SIG-M5 treated with dmso at 0.1 percent for 504 hours (cell line): ENCODE measurements at regions not wholly inside any gene's neighbourhood (a gene's known extent, or its start where the extent isn't known, plus 50 kb on each side); places are given as distances from the start of the nearest gene placed in this dataset.

Experiments used
- DNase-seq: peaks from one replicate; lab custom pipeline; 2025; ENCODE audit not compliant: unreplicated experiment; lab: John Stamatoyannopoulos, UW

GRCh38 chr15:95464509-95464908, 866.0 kb upstream of the NR2F2 start:
- no peak for DNase-seq

GRCh38 chr15:95468820-95469219, 861.7 kb upstream of the NR2F2 start:
- no peak for DNase-seq

DNA sequence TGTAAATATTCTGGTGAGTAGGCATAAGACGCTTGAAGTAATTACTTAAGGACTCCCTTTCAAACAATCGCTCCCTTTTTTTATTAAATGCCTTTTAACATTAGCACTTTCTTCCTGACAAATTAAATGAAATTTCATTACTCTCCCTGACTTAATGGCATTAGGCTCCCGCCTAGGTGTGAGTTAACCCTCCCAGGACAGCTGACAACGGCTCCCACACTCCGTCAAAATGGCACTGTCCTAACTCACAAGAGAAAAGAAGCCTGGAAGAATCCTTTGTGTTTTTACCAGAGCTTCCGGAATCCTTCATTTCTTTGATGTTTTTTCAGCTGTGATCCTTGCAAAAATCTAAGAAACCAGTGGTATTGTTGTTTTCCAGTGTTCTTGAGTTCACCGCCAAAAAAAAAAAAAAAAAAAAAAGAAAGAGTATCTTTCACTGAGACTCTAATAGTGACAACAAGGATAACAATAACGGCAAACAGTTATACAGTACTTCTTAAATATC, 861.0 kb upstream of the NR2F2 start:
- no peak for DNase-seq

DNA sequence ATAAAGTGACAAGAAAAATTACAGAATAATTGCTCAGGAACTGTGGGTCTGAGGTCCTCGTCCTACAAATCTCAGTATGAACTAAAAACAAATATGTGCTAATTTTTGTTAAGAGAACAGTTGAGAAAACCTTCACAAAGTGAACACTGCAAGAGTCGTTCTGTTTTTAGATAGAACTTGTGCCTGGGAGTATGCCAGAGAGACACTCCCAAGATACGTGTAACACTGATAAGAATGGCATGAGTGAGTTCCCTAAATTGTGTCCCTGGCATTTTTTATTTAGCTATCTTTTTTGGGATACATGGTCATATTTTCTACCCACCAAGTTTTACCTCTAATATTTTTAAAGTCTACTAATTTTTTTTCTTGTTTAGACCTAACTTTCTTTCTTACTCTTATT, 860.0 kb upstream of the NR2F2 start:
- no peak for DNase-seq

DNA sequence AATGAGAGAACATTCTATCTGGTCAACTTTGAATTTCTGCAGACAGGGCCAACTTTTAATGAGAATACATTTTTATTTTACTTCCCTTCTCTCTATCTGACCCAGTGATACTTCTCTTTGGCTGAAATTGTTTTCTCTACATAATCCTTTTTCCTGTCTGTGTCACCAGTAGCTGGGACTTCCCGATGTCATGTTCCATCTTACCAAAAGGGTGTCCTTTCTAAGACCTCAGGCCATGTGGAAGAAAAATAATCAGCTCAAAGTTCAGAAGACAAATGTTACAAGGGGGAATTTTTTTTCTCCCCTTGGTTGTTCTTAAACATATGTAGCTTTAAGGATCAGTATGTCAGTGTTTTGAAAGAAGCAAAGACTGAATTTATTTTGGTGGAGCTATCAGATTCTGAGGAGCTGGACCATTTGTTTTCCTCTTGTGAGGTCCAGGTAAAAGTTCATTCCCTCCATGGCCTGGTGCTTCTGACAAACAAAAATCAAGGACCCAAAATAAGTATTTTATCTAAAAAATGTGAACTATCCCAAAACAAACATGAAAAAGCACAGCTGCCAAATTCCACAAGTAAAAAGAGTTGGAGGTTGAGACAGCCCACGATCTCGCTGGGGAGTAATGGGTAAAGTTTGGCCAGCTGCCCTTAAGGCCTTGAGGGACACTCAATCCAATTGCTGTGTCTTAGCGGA, 859.4 kb upstream of the NR2F2 start:
- DNase-seq: no peak

DNA sequence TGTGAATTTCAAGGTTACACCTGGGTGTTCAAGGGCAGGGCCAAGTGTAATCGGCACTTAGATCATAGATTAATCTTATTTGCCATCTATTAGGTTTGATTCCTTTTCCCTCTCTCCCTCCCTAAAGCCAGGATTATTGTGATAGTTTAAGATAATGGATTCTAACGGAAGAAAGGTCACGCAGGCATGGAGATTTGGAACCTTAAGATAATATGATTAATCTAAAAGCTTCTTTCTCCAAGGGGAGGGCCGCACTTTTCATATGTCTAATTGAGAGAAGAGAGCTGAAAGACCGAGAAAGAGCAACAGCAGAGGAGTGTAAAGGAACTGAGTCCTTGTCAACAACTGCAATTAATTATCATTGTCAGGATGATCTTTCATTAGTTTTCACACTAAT, 858.8 kb upstream of the NR2F2 start:
- DNase-seq: no peak

GRCh38 chr15:95475067-95475466, 855.4 kb upstream of the NR2F2 start:
- DNase-seq: no peak

DNA sequence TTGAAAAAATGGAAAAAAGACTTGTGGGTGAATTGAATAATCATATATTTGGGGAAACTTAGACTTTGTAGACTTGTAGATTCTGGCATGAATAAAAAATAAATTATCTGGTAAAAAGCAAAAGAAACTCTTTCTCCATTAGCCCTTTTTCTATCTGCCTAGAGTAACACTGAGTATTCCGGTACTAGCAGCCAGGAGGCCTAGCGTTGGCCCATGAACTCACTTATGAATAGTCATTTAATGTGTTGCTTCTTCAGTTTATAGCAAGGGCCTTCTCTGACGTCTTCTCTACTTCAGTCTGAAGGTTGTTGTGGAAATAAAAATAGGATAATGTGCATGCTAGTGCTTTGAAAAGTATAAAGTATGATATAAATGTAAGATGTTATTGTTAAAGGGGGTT, 851.2 kb upstream of the NR2F2 start:
- no peak for DNase-seq

DNA sequence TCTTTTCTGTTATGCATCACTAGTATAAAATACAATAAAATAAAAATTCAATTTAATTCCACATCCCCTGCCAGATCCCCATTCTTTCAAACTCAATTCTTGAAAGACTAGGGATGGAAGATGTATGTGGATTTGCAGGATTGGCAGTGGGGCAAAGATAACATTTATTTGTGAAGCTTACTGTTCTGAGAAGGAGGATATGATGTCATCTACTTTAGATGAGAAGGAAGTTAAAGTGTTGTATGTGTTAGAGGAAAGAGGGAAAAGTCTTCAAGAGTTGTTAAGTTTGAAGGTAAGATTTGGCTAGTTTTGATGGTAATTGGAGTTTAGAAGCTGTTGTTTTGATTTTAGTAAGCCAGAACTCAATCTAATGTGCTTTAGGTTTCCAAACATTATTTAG, 845.1 kb upstream of the NR2F2 start:
- no peak for DNase-seq

DNA sequence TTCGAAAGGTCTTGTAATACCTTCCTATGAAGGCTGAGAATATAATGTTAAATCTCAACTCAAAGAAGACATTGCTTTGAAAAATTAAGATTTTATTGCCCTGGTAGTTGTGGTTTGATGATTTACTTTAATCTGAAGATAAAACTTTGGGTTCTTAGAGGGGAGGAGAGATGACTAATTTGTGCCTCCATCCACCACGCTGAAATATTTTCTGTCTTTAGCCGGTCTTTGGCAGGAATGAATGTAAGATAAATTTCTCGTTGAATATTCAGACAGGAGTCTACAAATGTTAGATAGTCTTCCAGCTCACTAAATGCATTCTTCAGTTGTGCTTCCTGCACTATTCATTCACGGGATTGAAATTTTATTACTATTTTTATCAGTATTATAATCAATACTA, 844.3 kb upstream of the NR2F2 start:
- DNase-seq: no peak

DNA sequence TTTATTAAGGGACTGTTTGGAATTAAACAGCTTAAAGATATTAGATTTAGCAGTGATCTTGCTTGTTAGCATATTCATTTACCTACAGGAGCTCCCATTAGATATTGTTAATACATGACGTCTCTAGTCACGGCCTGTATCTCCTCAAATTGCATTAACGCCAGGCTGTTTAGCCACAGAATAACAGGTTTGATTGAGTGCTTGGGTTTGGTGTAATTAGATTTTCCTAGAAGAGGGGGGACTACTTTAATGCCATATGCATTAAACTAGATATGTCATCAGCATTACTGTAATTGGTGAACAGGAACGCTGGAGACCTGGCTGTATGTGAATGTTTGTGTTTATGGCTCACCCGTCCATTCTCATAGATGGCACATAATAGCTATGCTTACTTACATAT, 841.4 kb upstream of the NR2F2 start:
- DNase-seq: no peak

DNA sequence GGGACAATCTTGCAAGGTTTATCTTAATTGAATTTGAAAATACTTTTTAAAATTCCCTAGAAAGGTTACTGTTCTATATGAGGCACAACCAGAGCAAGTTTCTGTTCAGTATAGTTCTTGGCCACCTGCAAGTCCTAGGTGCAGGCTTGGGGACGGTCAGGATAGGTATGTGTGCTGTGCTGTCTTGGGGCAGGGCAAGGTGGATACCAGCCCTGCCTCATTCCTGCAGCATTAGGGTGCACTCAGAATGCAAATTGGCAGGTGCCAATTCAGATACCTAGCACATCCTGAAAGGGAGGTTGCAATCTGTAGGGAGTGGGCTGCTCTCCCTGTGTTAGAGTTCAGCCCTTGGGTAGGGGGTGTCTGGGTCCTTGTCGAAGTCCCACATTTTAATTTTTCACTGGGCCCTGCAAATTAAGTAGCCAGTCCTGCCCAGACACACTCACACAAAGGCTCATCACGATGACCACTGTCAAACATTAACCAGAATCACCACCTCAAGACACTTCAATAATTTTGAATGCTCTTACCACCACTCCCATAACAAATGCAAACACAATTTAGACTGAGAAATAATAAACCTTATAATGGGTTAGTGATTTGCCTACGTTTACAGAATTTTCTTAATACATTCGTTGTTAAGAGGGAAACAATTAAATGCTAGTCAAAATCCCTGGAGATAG, 838.0 kb upstream of the NR2F2 start:
- no peak for DNase-seq

DNA sequence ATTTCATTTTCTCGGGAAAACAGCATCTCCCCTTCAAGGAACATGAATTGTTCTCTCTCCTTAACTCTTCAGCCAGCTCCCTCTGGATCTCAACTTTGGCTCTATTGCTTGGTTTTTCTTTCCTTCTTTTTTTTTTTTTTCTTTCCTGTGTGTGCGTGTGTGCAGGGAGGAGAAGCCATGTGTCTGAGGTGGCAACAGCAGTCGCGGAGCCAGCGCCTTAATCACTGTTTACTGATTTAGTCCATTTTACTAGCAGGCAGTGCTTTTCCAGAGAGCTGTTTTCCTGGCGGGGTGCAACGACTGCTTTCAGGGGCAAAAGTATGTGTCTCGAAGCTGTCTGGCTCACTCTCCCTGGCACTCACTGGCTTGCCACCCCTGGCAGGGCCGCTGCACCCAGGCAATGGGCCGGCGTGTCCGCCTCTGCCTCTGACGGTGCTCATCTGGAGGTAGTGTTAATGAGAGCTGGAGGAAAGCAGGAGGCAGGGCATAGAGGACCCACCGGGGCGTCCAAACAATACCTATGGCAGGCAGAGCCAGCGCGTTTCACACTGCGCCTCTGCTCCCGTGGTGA, 835.4 kb upstream of the NR2F2 start:
- no peak for DNase-seq

- no peak for DNase-seq
Observed at GRCh38 chr15:95497634-95498033, 832.9 kb upstream of the NR2F2 start.

GRCh38 chr15:95498961-95499360, 831.5 kb upstream of the NR2F2 start:
- no peak for DNase-seq

GRCh38 chr15:95499397-95499796, 831.1 kb upstream of the NR2F2 start:
- DNase-seq: no peak

DNA sequence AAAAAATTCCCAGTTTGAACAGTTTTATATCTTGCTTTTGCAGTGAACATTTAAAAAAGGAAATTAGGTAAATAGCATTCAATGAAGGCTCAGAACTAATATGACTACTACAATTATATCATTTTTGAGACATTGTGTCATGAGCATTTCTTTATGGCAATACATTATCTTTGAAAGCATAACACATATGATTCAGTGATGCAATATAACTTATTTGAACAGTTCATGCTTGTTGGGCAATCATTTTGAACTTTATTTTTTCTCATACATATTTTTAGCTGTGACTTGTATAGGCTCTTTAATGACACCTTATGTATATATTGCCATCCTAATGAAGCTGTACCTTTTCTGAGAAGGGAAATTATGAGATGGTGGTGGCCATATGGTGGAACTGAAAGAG, 828.6 kb upstream of the NR2F2 start:
- no peak for DNase-seq

- DNase-seq: no peak
Observed at GRCh38 chr15:95503107-95503506, 827.4 kb upstream of the NR2F2 start.

DNA sequence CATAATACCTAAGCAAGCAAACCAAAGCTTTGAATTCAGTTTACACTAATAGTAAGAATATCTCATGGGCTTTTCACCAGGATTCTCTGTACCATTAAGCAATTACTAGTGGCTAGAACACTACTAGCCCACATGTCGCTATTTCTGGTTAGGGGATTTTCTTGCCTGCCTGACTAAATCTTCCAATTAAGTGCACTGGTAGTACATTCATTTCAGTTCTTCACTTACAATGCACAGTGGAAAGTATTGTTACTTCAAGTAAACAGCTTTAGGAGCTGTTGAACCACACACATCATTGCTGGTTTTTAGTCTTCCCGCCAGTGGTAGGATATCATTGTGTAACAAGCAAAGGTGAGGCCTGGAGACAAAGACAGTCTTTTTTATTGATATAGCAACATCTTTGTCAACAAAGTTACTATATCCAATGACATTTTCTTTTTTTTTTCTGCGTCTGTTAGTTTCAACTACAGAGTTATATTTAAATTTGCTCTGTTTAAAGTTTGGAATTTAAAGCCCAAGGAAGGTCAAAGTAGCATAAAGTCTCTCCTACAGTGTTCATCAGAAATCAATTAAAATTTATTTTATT, 826.8 kb upstream of the NR2F2 start:
- no peak for DNase-seq

GRCh38 chr15:95511671-95512070, 818.8 kb upstream of the NR2F2 start:
- DNase-seq: no peak

GRCh38 chr15:95512906-95513305, 817.6 kb upstream of the NR2F2 start:
- DNase-seq: no peak

GRCh38 chr15:95519887-95520286, 810.6 kb upstream of the NR2F2 start:
- no peak for DNase-seq
